Stimulated activated CD4-positive, alpha-beta T cell treated with anti-CD3 and anti-CD28 coated beads, Interleukin-15, amount 100 ng/mL, for 48 hours (primary cell): ENCODE measurements at regions not wholly inside any gene's neighbourhood (a gene's known extent, or its start where the extent isn't known, plus 50 kb on each side); places are given as distances from the start of the nearest gene placed in this dataset.
A peak's percentile ranks its signal among the peaks of the same experiment; 100 is the strongest.

Experiments
- DNase-seq, 2 donors: peaks; one replicate each; pipeline ENCODE4 v3.0.0-alpha.2; 2020; ENCODE audit warnings: low read depth in 2 of 2

GRCh38 chr3:189500798-189501495, 130.2 kb upstream of the TP63 start:
- no peak for DNase-seq

- DNase-seq = no peak
Measured at GRCh38 chr3:189502256-189502655, 128.9 kb upstream of the TP63 start.

GRCh38 chr3:189502676-189503257, 128.4 kb upstream of the TP63 start:
- no peak for DNase-seq

GRCh38 chr3:189507856-189508255, 123.3 kb upstream of the TP63 start:
- DNase-seq = no peak

GRCh38 chr3:189508784-189509501, 122.2 kb upstream of the TP63 start:
- no peak for DNase-seq

GRCh38 chr3:189512039-189512438, 119.2 kb upstream of the TP63 start:
- DNase-seq = no peak

GRCh38 chr3:189512821-189513220, 118.4 kb upstream of the TP63 start:
- no peak for DNase-seq

- no peak for DNase-seq
Measured at GRCh38 chr3:189513281-189514117, 117.7 kb upstream of the TP63 start.

- DNase-seq = no peak
Measured at GRCh38 chr3:189516039-189516438, 115.2 kb upstream of the TP63 start.

GRCh38 chr3:189517981-189518380, 113.2 kb upstream of the TP63 start:
- DNase-seq = no peak

GRCh38 chr3:189519458-189519857, 111.7 kb upstream of the TP63 start:
- DNase-seq = no peak

- DNase-seq = peak; percentile 1 to 3
Measured at GRCh38 chr3:189529468-189529867, 101.7 kb upstream of the TP63 start.

GRCh38 chr3:189529889-189530471, 101.2 kb upstream of the TP63 start:
- peak; percentile 2 for DNase-seq

GRCh38 chr3:189530822-189531221, 100.4 kb upstream of the TP63 start:
- DNase-seq = peak in 1 of 2 donors; percentile 4

- no peak for DNase-seq
Measured at GRCh38 chr3:189531271-189531670, 99.9 kb upstream of the TP63 start.

- DNase-seq = no peak
Measured at GRCh38 chr3:189534531-189534930, 96.7 kb upstream of the TP63 start.

GRCh38 chr3:189537135-189537534, 94.1 kb upstream of the TP63 start:
- no peak for DNase-seq

GRCh38 chr3:189547448-189547847, 83.7 kb upstream of the TP63 start:
- no peak for DNase-seq

- no peak for DNase-seq
Measured at GRCh38 chr3:189548053-189548452, 83.1 kb upstream of the TP63 start.

- no peak for DNase-seq
Measured at GRCh38 chr3:189551007-189551406, 80.2 kb upstream of the TP63 start.

GRCh38 chr3:189554868-189555557, 76.2 kb upstream of the TP63 start:
- DNase-seq = no peak
